Duodenal mucosa (tissue), 2 donors: ENCODE measurements at regions not wholly inside any gene's neighbourhood (a gene's known extent, or its start where the extent isn't known, plus 50 kb on each side); places are given as distances from the start of the nearest gene placed in this dataset.

ENCODE experiments used
- H3K27ac ChIP-seq: one replicate; pipeline ENCODE4 v1.7.0; 2013; ENCODE audit warnings: low read depth, low read length
- H3K27me3 ChIP-seq, 2 donors: one replicate each; pipeline ENCODE4 v1.7.0; 2013; ENCODE audit warnings: low read length in 2 of 2, control low read depth in 1 of 2; ENCODE audit not compliant: insufficient read depth in 2 of 2, control insufficient read depth in 1 of 2
- H3K36me3 ChIP-seq, 2 donors: one replicate each; pipeline ENCODE4 v1.7.0; 2013; ENCODE audit warnings: low read length in 2 of 2, control low read depth in 1 of 2; ENCODE audit not compliant: insufficient read depth in 2 of 2, control insufficient read depth in 1 of 2
- H3K4me1 ChIP-seq, 2 donors: one replicate each; pipeline ENCODE4 v1.7.0; 2013; ENCODE audit warnings: low read length in 2 of 2, control low read depth in 1 of 2; ENCODE audit not compliant: insufficient read depth in 2 of 2, control insufficient read depth in 1 of 2
- H3K4me3 ChIP-seq, 2 donors: one replicate each; pipeline ENCODE4 v1.7.0; 2013; ENCODE audit warnings: low read length in 2 of 2, low read depth in 1 of 2
- H3K9ac ChIP-seq, 2 donors: one replicate each; pipeline ENCODE4 v1.7.0; 2013; ENCODE audit warnings: low read length in 2 of 2, low read depth in 1 of 2
- H3K9me3 ChIP-seq, 2 donors: one replicate each; pipeline ENCODE4 v1.7.0; 2013; ENCODE audit warnings: low read length in 2 of 2, control low read depth in 1 of 2; ENCODE audit not compliant: control insufficient read depth in 1 of 2

DNA sequence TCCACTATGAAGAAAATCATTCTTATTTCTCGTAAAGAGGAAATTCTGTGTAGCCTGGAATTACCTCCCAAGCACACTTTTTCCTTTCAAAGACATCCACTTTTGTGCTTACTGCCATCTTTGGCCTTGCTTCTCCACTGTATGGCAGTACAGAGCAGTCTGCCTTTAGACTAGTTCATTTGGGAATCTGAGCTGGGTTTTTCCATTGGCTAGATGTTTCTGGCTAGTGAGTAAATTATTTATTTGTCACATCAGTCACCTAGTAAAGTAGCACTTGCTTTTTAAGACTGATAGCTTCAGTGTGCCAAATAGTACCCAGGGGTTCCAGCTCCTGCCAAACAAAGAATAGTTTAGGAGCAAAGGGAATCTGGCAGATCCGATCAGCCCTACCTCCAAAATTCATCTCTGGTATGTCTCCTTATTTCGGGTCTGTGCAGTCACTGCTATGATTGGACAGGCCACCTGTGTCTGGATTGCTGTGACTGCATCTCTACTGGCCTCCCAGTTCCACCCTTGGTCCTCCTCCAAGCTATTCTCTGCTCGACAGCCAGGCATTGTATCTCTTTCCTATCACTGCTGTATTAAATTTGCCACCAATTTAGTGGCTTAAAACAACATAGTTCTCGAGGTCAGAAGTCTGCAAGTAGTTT, 97.6 kb downstream of the NUDT12 start:
- Histone ChIP-seq H3K4me3 (no peak overlapping the region), H3K27ac (no peak overlapping the region), H3K9ac (no peak overlapping the region), H3K4me1 (peaks cover 3 to 11% of the 10 kb centered on the region in 2 donors), H3K27me3 (no peaks in the 10 kb centered on the region), H3K36me3 (no peaks in the 10 kb centered on the region), H3K9me3 (no peaks in the 10 kb centered on the region)

DNA sequence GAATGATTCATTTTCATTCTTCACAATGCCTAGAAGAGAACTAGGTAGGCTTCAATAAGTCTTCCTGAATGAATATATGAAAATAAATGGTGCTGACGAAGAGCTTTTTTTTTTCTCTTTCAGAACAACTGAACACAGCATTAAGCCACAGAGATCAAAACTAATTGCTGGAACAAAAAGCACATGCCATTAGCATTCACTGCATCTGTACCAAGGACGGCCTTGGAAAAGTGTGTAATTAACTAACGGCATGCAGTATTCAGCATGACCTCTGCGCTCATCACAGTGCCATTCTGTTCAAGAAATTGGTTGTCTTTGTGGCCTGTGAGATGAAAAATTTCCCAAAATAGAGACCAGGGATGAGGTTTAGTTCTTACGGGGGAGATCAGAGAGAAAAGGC, 99.3 kb downstream of the NUDT12 start:
- no peaks in the 10 kb centered on the region for H3K27me3 ChIP-seq
- no peaks in the 10 kb centered on the region for H3K9me3 ChIP-seq
- no peaks in the 10 kb centered on the region for H3K4me1 ChIP-seq
- H3K4me3 ChIP-seq, result no peak overlapping the region
- no peak overlapping the region for H3K9ac ChIP-seq
- H3K27ac ChIP-seq, result no peak overlapping the region
- no peaks in the 10 kb centered on the region for H3K36me3 ChIP-seq

DNA sequence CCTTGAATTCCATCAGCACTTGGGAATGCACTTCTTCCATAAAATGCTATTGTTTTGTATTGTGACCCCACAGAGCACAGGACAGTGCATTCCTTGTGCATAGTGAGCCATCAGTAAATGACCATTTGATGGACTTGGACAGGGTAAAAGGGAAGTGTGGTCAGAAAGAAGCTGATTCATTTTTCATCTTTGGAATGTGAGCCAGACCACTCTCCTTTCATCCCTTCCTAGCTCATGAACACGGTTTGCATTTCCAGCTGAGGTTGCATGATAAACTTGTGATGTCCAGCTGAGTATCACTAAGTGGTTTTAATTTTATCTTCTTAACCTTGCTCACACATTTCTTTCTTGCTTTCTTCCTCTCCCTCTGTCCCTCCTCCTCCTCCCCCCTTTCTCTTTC, 101.3 kb downstream of the NUDT12 start:
- H3K9ac ChIP-seq, result no peak overlapping the region
- no peaks in the 10 kb centered on the region for H3K27me3 ChIP-seq
- no peak overlapping the region for H3K27ac ChIP-seq
- no peaks in the 10 kb centered on the region for H3K4me1 ChIP-seq
- H3K9me3 ChIP-seq, result no peaks in the 10 kb centered on the region
- H3K4me3 ChIP-seq, result no peak overlapping the region
- no peaks in the 10 kb centered on the region for H3K36me3 ChIP-seq

DNA sequence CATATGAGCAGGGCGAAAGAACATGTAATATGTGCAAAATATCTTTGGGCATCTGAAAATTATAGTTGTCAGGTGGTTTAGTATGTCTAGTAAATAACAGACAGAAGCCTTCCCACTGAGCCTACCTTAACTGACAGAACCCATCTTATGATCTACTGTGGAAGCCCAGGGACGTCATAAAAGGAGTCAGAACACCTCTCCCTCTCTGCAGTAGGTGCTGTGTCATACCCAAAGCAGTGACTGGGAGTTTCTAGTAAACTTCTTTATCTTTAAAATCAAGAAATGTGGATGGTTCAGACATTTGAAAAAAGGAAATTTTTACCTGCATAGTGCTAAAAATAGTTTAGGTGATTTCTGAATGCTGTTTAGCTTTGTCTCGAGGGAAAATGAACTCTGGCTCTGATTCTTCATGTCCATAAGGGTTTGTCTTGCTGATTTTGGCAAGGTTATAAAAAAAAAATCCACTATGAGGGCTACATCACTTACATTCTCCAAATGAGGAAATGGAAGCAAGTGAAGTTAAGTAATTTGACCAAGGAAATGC, 104.0 kb downstream of the NUDT12 start:
- no peaks in the 10 kb centered on the region for H3K9me3 ChIP-seq
- peaks cover 0 to 2% of the 10 kb centered on the region in 2 donors for H3K4me1 ChIP-seq
- H3K9ac ChIP-seq, result no peak overlapping the region
- no peak overlapping the region for H3K4me3 ChIP-seq
- H3K36me3 ChIP-seq, result no peaks in the 10 kb centered on the region
- no peak overlapping the region for H3K27ac ChIP-seq
- H3K27me3 ChIP-seq, result no peaks in the 10 kb centered on the region

DNA sequence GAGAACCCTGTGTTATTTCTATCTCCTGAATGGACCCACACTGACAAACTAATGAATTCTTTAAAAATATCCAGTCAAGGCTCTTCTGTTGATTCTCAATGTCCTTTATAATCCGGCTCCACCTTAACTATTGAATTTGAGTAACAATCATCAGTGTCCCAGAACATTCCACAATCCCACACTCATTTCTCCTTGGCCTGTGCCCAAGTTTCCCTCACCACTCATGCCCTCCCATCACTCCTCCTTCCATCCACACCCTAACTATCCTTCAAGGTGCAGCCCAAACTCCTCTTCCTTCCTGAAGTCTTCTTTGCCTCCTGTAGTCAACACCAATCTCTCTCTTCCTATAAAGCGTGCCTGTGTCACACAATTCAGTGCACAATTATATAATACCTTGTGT, 106.1 kb downstream of the NUDT12 start:
- no peak overlapping the region for H3K9ac ChIP-seq
- no peaks in the 10 kb centered on the region for H3K9me3 ChIP-seq
- no peaks in the 10 kb centered on the region for H3K27me3 ChIP-seq
- peaks cover 0 to 2% of the 10 kb centered on the region in 2 donors for H3K4me1 ChIP-seq
- H3K36me3 ChIP-seq, result no peaks in the 10 kb centered on the region
- no peak overlapping the region for H3K27ac ChIP-seq
- no peak overlapping the region for H3K4me3 ChIP-seq

DNA sequence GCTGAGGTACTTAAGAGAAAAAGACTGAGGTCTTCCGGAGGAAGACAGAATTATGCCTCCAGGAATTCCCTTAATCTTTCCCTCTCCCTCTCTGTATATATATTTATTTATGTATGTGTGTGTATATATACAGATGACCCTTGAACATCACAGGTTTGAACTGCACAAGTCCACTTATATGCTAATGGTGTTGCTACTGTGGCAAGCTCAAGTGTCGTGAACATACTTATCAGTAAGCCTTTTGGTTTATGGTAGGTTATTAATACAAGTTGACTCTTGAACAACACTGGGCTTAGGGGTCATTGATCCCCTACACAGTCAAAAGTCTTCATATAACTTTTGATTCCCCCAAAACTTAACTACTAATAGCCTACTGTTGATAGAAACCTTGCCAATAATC, 106.8 kb downstream of the NUDT12 start:
- no peaks in the 10 kb centered on the region for H3K9me3 ChIP-seq
- H3K9ac ChIP-seq, result no peak overlapping the region
- no peak overlapping the region for H3K27ac ChIP-seq
- no peaks in the 10 kb centered on the region for H3K27me3 ChIP-seq
- peaks cover 2 to 4% of the 10 kb centered on the region in 2 donors for H3K4me1 ChIP-seq
- no peak overlapping the region for H3K4me3 ChIP-seq
- H3K36me3 ChIP-seq, result no peaks in the 10 kb centered on the region

DNA sequence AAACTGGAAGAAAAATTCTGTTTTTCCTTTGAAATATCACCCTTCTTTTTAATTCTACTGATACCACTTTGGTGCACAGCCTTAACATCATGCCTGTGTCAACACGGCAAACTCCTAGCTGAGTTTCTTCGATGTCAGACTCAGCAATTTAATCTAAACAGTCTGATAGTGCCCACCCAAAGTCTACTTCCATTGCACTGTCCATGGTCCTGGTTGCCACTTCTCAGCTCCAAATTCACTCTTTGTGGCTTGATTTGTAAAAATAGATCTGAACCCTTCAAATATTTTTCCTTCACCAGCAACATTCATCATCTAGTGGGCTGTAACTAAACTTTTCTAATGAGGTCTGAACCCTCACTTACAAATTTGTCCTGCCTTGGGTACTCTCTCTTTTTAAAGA, 107.8 kb downstream of the NUDT12 start:
- no peaks in the 10 kb centered on the region for H3K36me3 ChIP-seq
- H3K9ac ChIP-seq, result no peak overlapping the region
- H3K27me3 ChIP-seq, result no peaks in the 10 kb centered on the region
- no peaks in the 10 kb centered on the region for H3K9me3 ChIP-seq
- H3K4me3 ChIP-seq, result no peak overlapping the region
- H3K27ac ChIP-seq, result no peak overlapping the region
- H3K4me1 ChIP-seq, result peaks cover 2 to 4% of the 10 kb centered on the region in 2 donors

DNA sequence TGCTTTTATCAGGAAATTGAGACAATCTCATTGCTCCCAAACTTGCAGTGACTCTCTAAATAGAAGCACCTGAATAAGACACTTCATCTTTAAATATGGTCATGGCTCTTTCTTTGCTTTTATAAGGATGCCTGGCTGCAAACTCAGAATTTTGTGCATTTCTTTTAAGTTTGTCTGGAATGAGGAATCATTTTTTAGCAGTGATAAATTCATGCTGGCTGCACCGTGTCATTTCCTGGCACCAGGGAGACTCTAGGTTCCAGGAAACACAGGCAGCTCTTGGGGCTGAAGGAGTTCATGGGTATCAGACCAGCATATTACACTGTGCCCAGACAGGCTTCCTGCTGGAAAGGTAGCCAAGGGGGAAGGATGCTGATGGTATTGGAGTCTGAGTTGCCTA, 109.9 kb downstream of the NUDT12 start:
- no peak overlapping the region for H3K9ac ChIP-seq
- H3K27me3 ChIP-seq, result no peaks in the 10 kb centered on the region
- H3K36me3 ChIP-seq, result no peaks in the 10 kb centered on the region
- H3K9me3 ChIP-seq, result no peaks in the 10 kb centered on the region
- H3K4me1 ChIP-seq, result peaks cover 2 to 4% of the 10 kb centered on the region in 2 donors
- H3K27ac ChIP-seq, result no peak overlapping the region
- no peak overlapping the region for H3K4me3 ChIP-seq

DNA sequence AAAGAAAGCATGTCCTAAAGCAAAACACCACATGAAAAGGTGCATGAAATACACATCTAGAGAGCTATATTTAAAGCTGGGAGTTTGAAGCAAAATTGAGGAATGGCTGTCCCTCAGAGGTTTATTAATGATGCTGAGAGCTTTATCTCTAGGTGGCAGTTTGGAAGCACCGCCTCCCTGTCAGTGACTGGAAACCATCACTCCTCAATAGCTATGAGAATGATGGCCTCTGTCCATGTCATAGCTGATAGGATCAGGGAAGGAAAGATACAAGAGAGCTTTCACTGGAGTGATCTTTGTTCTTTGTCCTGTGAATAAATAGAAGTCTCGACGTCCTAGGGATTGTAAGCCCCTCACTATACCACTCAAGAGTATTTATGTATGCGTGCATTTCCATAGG, 110.5 kb downstream of the NUDT12 start:
- Histone ChIP-seq H3K9ac (no peak overlapping the region), H3K27ac (no peak overlapping the region), H3K27me3 (no peaks in the 10 kb centered on the region), H3K4me3 (no peak overlapping the region), H3K4me1 (peaks cover 2 to 4% of the 10 kb centered on the region in 2 donors), H3K36me3 (no peaks in the 10 kb centered on the region), H3K9me3 (no peaks in the 10 kb centered on the region)

DNA sequence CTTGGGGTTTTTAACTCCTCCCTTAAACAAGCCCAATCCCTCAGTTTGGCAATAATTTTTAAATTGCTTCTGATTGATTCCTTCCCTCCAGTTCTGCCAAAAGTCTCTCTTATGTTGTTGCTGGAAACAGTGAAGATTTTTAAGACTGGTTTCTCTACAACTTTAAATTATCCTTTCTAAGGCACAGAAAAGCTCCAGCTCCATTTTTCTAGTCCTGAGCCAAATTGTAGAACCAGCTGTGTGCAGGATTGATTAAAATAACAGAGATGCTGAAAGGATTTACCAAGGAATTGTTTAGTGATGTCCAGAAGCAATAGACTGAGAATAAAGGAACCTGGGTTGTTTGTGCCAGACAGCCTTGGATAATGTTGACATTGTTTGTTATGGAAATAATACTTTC, 111.3 kb downstream of the NUDT12 start:
- no peaks in the 10 kb centered on the region for H3K27me3 ChIP-seq
- no peak overlapping the region for H3K4me3 ChIP-seq
- H3K36me3 ChIP-seq, result no peaks in the 10 kb centered on the region
- H3K9me3 ChIP-seq, result no peaks in the 10 kb centered on the region
- H3K4me1 ChIP-seq, result peaks cover 2 to 4% of the 10 kb centered on the region in 2 donors
- no peak overlapping the region for H3K27ac ChIP-seq
- no peak overlapping the region for H3K9ac ChIP-seq
